HepG2 (cell line): ENCODE measurements at regions not wholly inside any gene's neighbourhood (a gene's known extent, or its start where the extent isn't known, plus 50 kb on each side); places are given as distances from the start of the nearest gene placed in this dataset.

Experiments used
- ATAC-seq: fragments of 200-7000 bp; cut with Tn5 transposase; 3 replicates; pipeline ENCODE4 v1.9.1; 2020; ENCODE audit warnings: mild to moderate bottlenecking, moderate library complexity
- BruUV-seq: library from RNA; stranded (reverse); fragments of 400-500 nt; replicated peaks from 2 replicates; lab custom pipeline; 2021; lab: Mats Ljungman, UMichigan
- CTCF ChIA-PET: fragments of 300-600 bp; formaldehyde crosslinking; extraction: SDS; loops from one replicate; lab custom pipeline; 2021; ENCODE audit warnings: low total read pairs, inconsistent platforms, low intra/inter-chr PET ratio; lab: Yijun Ruan, JAX
- POLR2A ChIA-PET: fragments of 350-600 bp; sonication (Branson Sonifier 250); formaldehyde crosslinking; loops from one replicate; lab custom pipeline; 2020; ENCODE audit warnings: antibody characterized with exemption, inconsistent platforms; lab: Yijun Ruan, JAX
- DNase-seq: peaks from one replicate; pipeline ENCODE4 v3.0.0-alpha.2; 2015; ENCODE audit warnings: low spot score
- FAIRE-seq: peaks from 3 replicates; lab custom pipeline; 2011; peaks lifted over from hg19 to GRCh38; lab: Jason Lieb, UNC
- H2AFZ ChIP-seq: one replicate; pipeline ENCODE4 v1.6.1; 2011; ENCODE audit warnings: low read length, inconsistent platforms
- H3K27ac ChIP-seq: fragments of 300-600 bp; 3 replicates; pipeline ENCODE4 v1.8.0; 2011; ENCODE audit warnings: mixed run types, mild to moderate bottlenecking, mixed read lengths, low read length, inconsistent platforms; ENCODE audit not compliant: insufficient read depth; ENCODE audit errors: extremely low read length
- H3K27me3 ChIP-seq, 2 experiments: fragments of 200-600 bp in 1 of 2; 2 replicates in 1 of 2; 3 replicates in 1 of 2; pipeline versions ENCODE4 v1.6.0 to v1.8.0; 2011; ENCODE audit warnings: low read length in 2 of 2, mild to moderate bottlenecking in 2 of 2, moderate library complexity in 2 of 2, inconsistent platforms in 1 of 2; ENCODE audit not compliant: insufficient read depth in 2 of 2, control insufficient read depth in 1 of 2
- H3K36me3 ChIP-seq, 2 experiments: fragments of 200-600 bp in 1 of 2; replicated peaks in 1 of 2; 2 replicates in 1 of 2; 3 replicates in 1 of 2; pipeline versions ENCODE4 v1.5.1 to v1.8.0; 2011; ENCODE audit warnings: low read length in 2 of 2, inconsistent platforms in 1 of 2; ENCODE audit not compliant: insufficient read depth in 2 of 2, control insufficient read depth in 1 of 2
- H3K4me1 ChIP-seq: 2 replicates; pipeline ENCODE4 v1.5.1; 2012; ENCODE audit warnings: low read length, inconsistent platforms; ENCODE audit not compliant: insufficient read depth
- H3K4me2 ChIP-seq: 2 replicates; pipeline ENCODE4 v1.6.0; 2011; ENCODE audit warnings: low read depth, low read length, inconsistent platforms
- H3K4me3 ChIP-seq, 3 experiments: fragments of 200-600 bp in 1 of 3; sonication (generic), shearing (Covaris generic) in 1 of 3; replicated peaks in 1 of 3; 2 replicates each; pipeline ENCODE4 v1.5.1; 2011 to 2016; ENCODE audit warnings: low read length in 3 of 3, inconsistent platforms in 2 of 3, low read depth in 2 of 3, mild to moderate bottlenecking in 2 of 3, control low read depth in 1 of 3, mixed read lengths in 1 of 3; ENCODE audit not compliant: insufficient read depth in 1 of 3
- H3K79me2 ChIP-seq: one replicate; pipeline ENCODE4 v1.6.1; 2011; ENCODE audit warnings: low read length, inconsistent platforms; ENCODE audit not compliant: insufficient read depth
- H3K9ac ChIP-seq: 2 replicates; pipeline ENCODE4 v1.6.0; 2011; ENCODE audit warnings: mild to moderate bottlenecking, low read depth, low read length, inconsistent platforms; ENCODE audit not compliant: insufficient read depth
- H3K9me3 ChIP-seq: 2 replicates; pipeline ENCODE4 v1.5.1; 2012; ENCODE audit warnings: mild to moderate bottlenecking, low read length
- H4K20me1 ChIP-seq: 2 replicates; pipeline ENCODE4 v1.6.0; 2011; ENCODE audit warnings: inconsistent platforms, mild to moderate bottlenecking, low read length, moderate library complexity; ENCODE audit not compliant: insufficient read depth
- ELF4 ChIP-seq: sonication (generic); formaldehyde crosslinking; IDR thresholded peaks from 2 replicates; pipeline ENCODE4 v1.5.0; 2020; ENCODE audit warnings: missing genetic modification reagents, mild to moderate bottlenecking, moderate library complexity, borderline replicate concordance
- HDAC1 ChIP-seq: sonication (generic); formaldehyde crosslinking; IDR thresholded peaks from 2 replicates; pipeline ENCODE4 v1.5.1; 2020; ENCODE audit warnings: mild to moderate bottlenecking, missing genetic modification reagents
- HHEX ChIP-seq: IDR thresholded peaks from 2 replicates; pipeline ENCODE4 v1.6.1; 2016; ENCODE audit warnings: control low read depth
- HIVEP1 ChIP-seq: sonication (generic); formaldehyde crosslinking; IDR thresholded peaks from 2 replicates; pipeline ENCODE4 v1.4.0; 2020; ENCODE audit warnings: mild to moderate bottlenecking, missing genetic modification reagents
- IKZF5 ChIP-seq: IDR thresholded peaks from 2 replicates; pipeline ENCODE4 v1.6.1; 2018; ENCODE audit warnings: missing genetic modification reagents, mild to moderate bottlenecking, missing compliant biosample characterization
- RARG ChIP-seq: sonication (generic); formaldehyde crosslinking; IDR thresholded peaks from 2 replicates; pipeline ENCODE4 v1.4.0; 2020; ENCODE audit warnings: low read depth, mild to moderate bottlenecking, missing genetic modification reagents
- WIZ ChIP-seq: sonication (generic); formaldehyde crosslinking; IDR thresholded peaks from 2 replicates; pipeline ENCODE4 v1.5.1; 2020; ENCODE audit warnings: mild to moderate bottlenecking, missing genetic modification reagents
- ZNF251 ChIP-seq: sonication (generic); formaldehyde crosslinking; IDR thresholded peaks from 2 replicates; pipeline ENCODE4 v1.9.0; 2021; ENCODE audit warnings: mild to moderate bottlenecking, missing genetic modification reagents
- ZNF501 ChIP-seq: sonication (generic); formaldehyde crosslinking; IDR thresholded peaks from 2 replicates; pipeline ENCODE4 v1.5.1; 2020; ENCODE audit warnings: mild to moderate bottlenecking, moderate library complexity, missing genetic modification reagents
- ZNF562 ChIP-seq: sonication (generic); formaldehyde crosslinking; IDR thresholded peaks from 2 replicates; pipeline ENCODE4 v1.8.0; 2022; ENCODE audit warnings: missing genetic modification reagents, borderline replicate concordance
- ZNF563 ChIP-seq: sonication (generic); formaldehyde crosslinking; IDR thresholded peaks from 2 replicates; pipeline ENCODE4 v1.8.0; 2022; ENCODE audit warnings: mild to moderate bottlenecking, moderate library complexity, missing genetic modification reagents
- ZNF574 ChIP-seq: sonication (generic); formaldehyde crosslinking; IDR thresholded peaks from 2 replicates; pipeline ENCODE4 v1.4.0; 2020; ENCODE audit warnings: missing genetic modification reagents
- ZNF841 ChIP-seq: sonication (generic); formaldehyde crosslinking; IDR thresholded peaks from 2 replicates; pipeline ENCODE4 v1.8.1; 2023; ENCODE audit warnings: missing genetic modification reagents, borderline replicate concordance
- WGBS: methylation state at CpG from one replicate; pipeline ENCODE4 v1.1.6; 2017; ENCODE audit warnings: low lambda C conversion rate; 5-methylcytosine and 5-hydroxymethylcytosine counted together
- in situ Hi-C: cut with HindIII; loops from 2 replicates; pipeline ENCODE4 v1.10.0; 2017; ENCODE audit warnings: low pct_unique_long_range_greater_than_20kb; ENCODE audit not compliant: extremely low pct_ligation_motif_present
- intact Hi-C: fragments of 100-400 bp; cut with micrococcal nuclease; formaldehyde crosslinking; loops from one replicate; pipeline ENCODE4 v1.10.0; 2022; ENCODE audit not compliant: unreplicated experiment
- TF ChIP-seq, protein P1 (sequence below): sonication (generic); formaldehyde crosslinking; IDR thresholded peaks from 2 replicates; pipeline ENCODE4 v1.5.0; 2020; ENCODE audit warnings: mild to moderate bottlenecking, missing genetic modification reagents, moderate library complexity

GRCh38 chr7:13028036-13028824, 340.8 kb downstream of the ARL4A start:
- BruUV-seq: no TSS peak
- peaks cover 22% of the 10 kb centered on the region; the same call in 1 of the 2 replicates for H3K4me1 ChIP-seq
- H3K9ac ChIP-seq: no peak overlapping the region
- no peaks in the 10 kb centered on the region for H3K79me2 ChIP-seq
- no peak overlapping the region for H3K4me3 ChIP-seq
- H3K36me3 ChIP-seq: no peaks in the 10 kb centered on the region
- intact Hi-C loops: no loop called here
- CTCF ChIA-PET: no interaction called here
- H3K4me2 ChIP-seq: no peak overlapping the region
- ATAC-seq: no peak
- H2AFZ ChIP-seq: no peak overlapping the region
- whole genome bisulfite sequencing: 92% methylated on average over 4 of the region's 4 CpGs
- no peaks in the 10 kb centered on the region for H4K20me1 ChIP-seq
- POLR2A ChIA-PET: no interaction called here
- in situ Hi-C loops: no loop called here
- DNase-seq: no peak
- H3K27ac ChIP-seq: no peak overlapping the region
- FAIRE-seq: no peak
- TF ChIP-seq HDAC1 (CRISPR knock-in tag) (no peak), RARG (CRISPR knock-in tag) (no peak), IKZF5 (CRISPR knock-in tag) (no peak), ZNF562 (CRISPR knock-in tag) (no peak), HHEX (CRISPR knock-in tag) (no peak)
- H3K27me3 ChIP-seq: no peaks in the 10 kb centered on the region
- H3K9me3 ChIP-seq: no peaks in the 10 kb centered on the region

DNA sequence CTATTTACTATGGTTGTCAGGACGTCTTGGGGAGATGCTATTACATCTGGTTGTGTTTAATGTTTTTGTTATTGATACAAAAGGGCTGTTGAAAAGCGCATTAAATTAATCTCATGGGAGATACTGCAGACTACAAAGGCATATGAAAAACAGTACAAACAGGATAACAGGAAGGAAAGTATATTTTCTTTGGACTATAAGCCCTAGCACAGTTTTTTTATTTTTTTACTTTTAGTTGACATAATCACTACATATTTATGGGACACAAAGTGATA, 341.3 kb downstream of the ARL4A start:
- intact Hi-C loops (no loop called here), in situ Hi-C loops (no loop called here)
- FAIRE-seq: no peak
- H3K79me2 ChIP-seq: no peaks in the 10 kb centered on the region
- TF ChIP-seq WIZ (CRISPR knock-in tag): no peak
- no peak for TF ChIP-seq ZNF251
- TF ChIP-seq ZNF501 (CRISPR knock-in tag): no peak
- TF ChIP-seq HIVEP1 (CRISPR knock-in tag): no peak
- TF ChIP-seq, protein P1, sequence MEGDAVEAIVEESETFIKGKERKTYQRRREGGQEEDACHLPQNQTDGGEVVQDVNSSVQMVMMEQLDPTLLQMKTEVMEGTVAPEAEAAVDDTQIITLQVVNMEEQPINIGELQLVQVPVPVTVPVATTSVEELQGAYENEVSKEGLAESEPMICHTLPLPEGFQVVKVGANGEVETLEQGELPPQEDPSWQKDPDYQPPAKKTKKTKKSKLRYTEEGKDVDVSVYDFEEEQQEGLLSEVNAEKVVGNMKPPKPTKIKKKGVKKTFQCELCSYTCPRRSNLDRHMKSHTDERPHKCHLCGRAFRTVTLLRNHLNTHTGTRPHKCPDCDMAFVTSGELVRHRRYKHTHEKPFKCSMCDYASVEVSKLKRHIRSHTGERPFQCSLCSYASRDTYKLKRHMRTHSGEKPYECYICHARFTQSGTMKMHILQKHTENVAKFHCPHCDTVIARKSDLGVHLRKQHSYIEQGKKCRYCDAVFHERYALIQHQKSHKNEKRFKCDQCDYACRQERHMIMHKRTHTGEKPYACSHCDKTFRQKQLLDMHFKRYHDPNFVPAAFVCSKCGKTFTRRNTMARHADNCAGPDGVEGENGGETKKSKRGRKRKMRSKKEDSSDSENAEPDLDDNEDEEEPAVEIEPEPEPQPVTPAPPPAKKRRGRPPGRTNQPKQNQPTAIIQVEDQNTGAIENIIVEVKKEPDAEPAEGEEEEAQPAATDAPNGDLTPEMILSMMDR: no peak
- no peak for TF ChIP-seq ZNF563
- no peak for TF ChIP-seq ZNF841 (CRISPR knock-in tag)
- TF ChIP-seq ZNF574: no peak
- TF ChIP-seq ELF4 (CRISPR knock-in tag): no peak
- H2AFZ ChIP-seq: no peak overlapping the region
- H3K4me2 ChIP-seq: no peak overlapping the region
- H3K4me3 ChIP-seq: no peak overlapping the region
- POLR2A ChIA-PET: no interaction called here
- no TSS peak for BruUV-seq
- no peaks in the 10 kb centered on the region for H3K27me3 ChIP-seq
- H3K36me3 ChIP-seq: no peaks in the 10 kb centered on the region
- ATAC-seq: no peak
- H3K27ac ChIP-seq: no peak overlapping the region
- no peak overlapping the region for H3K9ac ChIP-seq
- no peak for DNase-seq
- 97% methylated on average over 2 of the region's 2 CpGs for WGBS
- no peaks in the 10 kb centered on the region for H4K20me1 ChIP-seq
- CTCF ChIA-PET: no interaction called here
- peaks cover 22% of the 10 kb centered on the region; the same call in 1 of the 2 replicates for H3K4me1 ChIP-seq
- no peaks in the 10 kb centered on the region for H3K9me3 ChIP-seq
